K562 (cell line): ENCODE measurements at regions not wholly inside any gene's neighbourhood (a gene's known extent, or its start where the extent isn't known, plus 50 kb on each side); places are given as distances from the start of the nearest gene placed in this dataset.

ENCODE experiments used
- AFF1 ChIP-seq, 2 experiments: fragments of 450-650 bp; IDR thresholded peaks; 2 replicates each; pipeline ENCODE4 v1.6.1; 2018; ENCODE audit warnings: mild to moderate bottlenecking in 2 of 2, low read depth in 1 of 2; ENCODE audit not compliant: partially characterized antibody in 2 of 2
- GTF2A2 ChIP-seq: IDR thresholded peaks from 2 replicates; pipeline ENCODE4 v1.6.1; 2016; ENCODE audit warnings: mild to moderate bottlenecking, missing genetic modification characterization, missing compliant biosample characterization
- TSHZ1 ChIP-seq: fragments of 250-450 bp; sonication (Bioruptor Pico); IDR thresholded peaks from 2 replicates; pipeline ENCODE4 v1.4.0; 2020; ENCODE audit warnings: mild to moderate bottlenecking, moderate library complexity
- ZNF609 ChIP-seq: sonication (generic); formaldehyde crosslinking; IDR thresholded peaks from 2 replicates; pipeline ENCODE4 v1.8.1; 2023; ENCODE audit warnings: missing genetic modification reagents, mild to moderate bottlenecking, borderline replicate concordance
- ZNF830 ChIP-seq: fragments of 250-450 bp; sonication (Bioruptor Pico); IDR thresholded peaks from 2 replicates; pipeline ENCODE4 v1.5.0; 2021; ENCODE audit warnings: mild to moderate bottlenecking

GRCh38 chr5:171581781-171582180 is 162.3 kb downstream of the FGF18 start (continued):
- TF ChIP-seq AFF1 (IDR thresholded peaks at IDR 0.05; ENCODE audit: low read depth in 1 of 2, partially characterized antibody in 2 of 2), result no peak
- TF ChIP-seq TSHZ1 (CRISPR knock-in tag), result no peak
- TF ChIP-seq ZNF830, result no peak
- TF ChIP-seq ZNF609 (CRISPR knock-in tag), result no peak
- no peak for TF ChIP-seq GTF2A2 (tag)
